H9 (cell line): ENCODE measurements at regions not wholly inside any gene's neighbourhood (a gene's known extent, or its start where the extent isn't known, plus 50 kb on each side); places are given as distances from the start of the nearest gene placed in this dataset.

Experiments used
- DNase-seq: peaks from one replicate; pipeline ENCODE4 v3.0.0-alpha.2; 2017
- H2AFZ ChIP-seq: one replicate; pipeline ENCODE4 v1.6.1; 2013; ENCODE audit warnings: mild to moderate bottlenecking, low read length, control low read depth, moderate library complexity
- H2AK5ac ChIP-seq: 2 replicates; pipeline ENCODE4 v1.6.1; 2013; ENCODE audit warnings: low read length, control low read depth, mixed read lengths; ENCODE audit not compliant: insufficient read length
- H2BK120ac ChIP-seq: one replicate; pipeline ENCODE4 v1.6.1; 2013; ENCODE audit warnings: low read depth, mild to moderate bottlenecking, low read length, control low read depth, inconsistent platforms; ENCODE audit not compliant: poor library complexity, severe bottlenecking
- H2BK12ac ChIP-seq: 2 replicates; pipeline ENCODE4 v1.6.1; 2013; ENCODE audit warnings: low read length, control low read depth, mixed read lengths, low read depth; ENCODE audit not compliant: insufficient read length
- H2BK15ac ChIP-seq: 2 replicates; pipeline ENCODE4 v1.6.1; 2013; ENCODE audit warnings: low read depth, low read length, control low read depth
- H2BK20ac ChIP-seq: one replicate; pipeline ENCODE4 v1.6.1; 2013; ENCODE audit warnings: low read depth, mild to moderate bottlenecking, low read length, control low read depth, inconsistent platforms; ENCODE audit not compliant: poor library complexity, severe bottlenecking
- H2BK5ac ChIP-seq: 2 replicates; pipeline ENCODE4 v1.6.1; 2013; ENCODE audit warnings: low read length, control low read depth, mixed read lengths; ENCODE audit not compliant: insufficient read length
- H3K14ac ChIP-seq: 2 replicates; pipeline ENCODE4 v1.6.1; 2013; ENCODE audit warnings: low read length, control low read depth; ENCODE audit not compliant: insufficient read depth
- H3K18ac ChIP-seq: 2 replicates; pipeline ENCODE4 v1.6.1; 2013; ENCODE audit warnings: low read depth, mild to moderate bottlenecking, mixed read lengths, low read length, control low read depth; ENCODE audit not compliant: insufficient read length
- H3K23ac ChIP-seq: 2 replicates; pipeline ENCODE4 v1.6.1; 2013; ENCODE audit warnings: low read length, control low read depth, mixed read lengths, low read depth; ENCODE audit not compliant: insufficient read length
- H3K23me2 ChIP-seq: 2 replicates; pipeline ENCODE4 v1.6.1; 2013; ENCODE audit warnings: low read depth, mild to moderate bottlenecking, mixed read lengths, low read length, control low read depth; ENCODE audit not compliant: insufficient read length, poor library complexity, severe bottlenecking
- H3K27ac ChIP-seq: 2 replicates; pipeline ENCODE4 v1.5.1; 2013; ENCODE audit warnings: low read length, control low read depth, mixed read lengths, low read depth; ENCODE audit not compliant: insufficient read length
- H3K27me3 ChIP-seq: 2 replicates; pipeline ENCODE4 v1.6.1; 2013; ENCODE audit warnings: low read length, control low read depth, inconsistent platforms; ENCODE audit not compliant: insufficient read depth
- H3K4ac ChIP-seq: 2 replicates; pipeline ENCODE4 v1.6.1; 2013; ENCODE audit warnings: low read depth, mild to moderate bottlenecking, control low read depth, inconsistent platforms, low read length, moderate library complexity
- H3K4me1 ChIP-seq: 2 replicates; pipeline ENCODE4 v1.6.1; 2013; ENCODE audit warnings: low read length, control low read depth, inconsistent platforms; ENCODE audit not compliant: insufficient read depth
- H3K4me2 ChIP-seq: 2 replicates; pipeline ENCODE4 v1.6.1; 2013; ENCODE audit warnings: low read length, control low read depth, mixed read lengths; ENCODE audit not compliant: insufficient read length, insufficient read depth
- H3K56ac ChIP-seq: 2 replicates; pipeline ENCODE4 v1.6.1; 2013; ENCODE audit warnings: low read depth, mild to moderate bottlenecking, mixed read lengths, low read length, control low read depth; ENCODE audit not compliant: insufficient read length
- H3K79me1 ChIP-seq: 2 replicates; pipeline ENCODE4 v1.6.1; 2013; ENCODE audit warnings: low read depth, mild to moderate bottlenecking, moderate library complexity, low read length, control low read depth, inconsistent platforms; ENCODE audit not compliant: insufficient read depth, poor library complexity, severe bottlenecking
- H3K79me2 ChIP-seq: 2 replicates; pipeline ENCODE4 v1.6.1; 2013; ENCODE audit warnings: low read length, control low read depth, inconsistent platforms; ENCODE audit not compliant: insufficient read depth
- H3K9ac ChIP-seq: 2 replicates; pipeline ENCODE4 v1.6.1; 2013; ENCODE audit warnings: low read length, control low read depth, mixed read lengths; ENCODE audit not compliant: insufficient read length; ENCODE audit errors: extremely low read depth
- H3K9me3 ChIP-seq: one replicate; pipeline ENCODE4 v1.6.1; 2013; ENCODE audit warnings: low read depth, low read length, inconsistent platforms; ENCODE audit not compliant: control insufficient read depth
- H3T11ph ChIP-seq: one replicate; pipeline ENCODE4 v1.6.1; 2013; ENCODE audit warnings: mild to moderate bottlenecking, low read length, control low read depth, inconsistent platforms
- H4K20me1 ChIP-seq: one replicate; pipeline ENCODE4 v1.6.1; 2013; ENCODE audit not compliant: control insufficient read depth, insufficient read length, insufficient read depth
- H4K5ac ChIP-seq: 2 replicates; pipeline ENCODE4 v1.6.1; 2013; ENCODE audit warnings: low read depth, mild to moderate bottlenecking, mixed read lengths, low read length, control low read depth; ENCODE audit not compliant: insufficient read length
- H4K8ac ChIP-seq: replicated peaks from 2 replicates; pipeline ENCODE4 v1.6.1; 2013; ENCODE audit warnings: low read length, control low read depth, mixed read lengths, low read depth; ENCODE audit not compliant: insufficient read length
- H4K91ac ChIP-seq: 2 replicates; pipeline ENCODE4 v1.6.1; 2013; ENCODE audit warnings: low read depth, mild to moderate bottlenecking, moderate library complexity, mixed read lengths, low read length, control low read depth; ENCODE audit not compliant: insufficient read length
- H3K27ac Mint-ChIP-seq, 3 experiments: 2 replicates in 2 of 3; 3 replicates in 1 of 3; pipeline ENCODE4 v1.8.0; 2020 to 2021; ENCODE audit warnings: mixed read lengths in 3 of 3, mild to moderate bottlenecking in 1 of 3, moderate library complexity in 1 of 3
- H3K27me3 Mint-ChIP-seq: 2 replicates; pipeline ENCODE4 v1.8.0; 2021; ENCODE audit warnings: low read depth, mild to moderate bottlenecking, moderate library complexity, mixed read lengths
- H3K36me3 Mint-ChIP-seq, 3 experiments: 2 replicates in 2 of 3; 3 replicates in 1 of 3; pipeline ENCODE4 v1.8.0; 2020 to 2021; ENCODE audit warnings: low read depth in 3 of 3, mixed read lengths in 3 of 3; ENCODE audit not compliant: insufficient read depth in 1 of 3
- H3K4me1 Mint-ChIP-seq, 2 experiments: 2 replicates each; pipeline ENCODE4 v1.8.0; 2020; ENCODE audit warnings: mixed read lengths in 2 of 2
- H3K4me3 Mint-ChIP-seq, 2 experiments: 2 replicates in 1 of 2; 3 replicates in 1 of 2; pipeline ENCODE4 v1.8.0; 2020 to 2021; ENCODE audit warnings: mild to moderate bottlenecking in 2 of 2, mixed read lengths in 2 of 2, moderate library complexity in 1 of 2
- H3K9me3 Mint-ChIP-seq, 2 experiments: 2 replicates in 1 of 2; 3 replicates in 1 of 2; pipeline ENCODE4 v1.8.0; 2020; ENCODE audit warnings: mild to moderate bottlenecking in 2 of 2, mixed read lengths in 2 of 2, moderate library complexity in 1 of 2
- WGBS: extraction: QIAGEN DNeasy Blood & Tissue Kit; methylation state at CpG from one replicate; pipeline ENCODE4 v1.1.7; 2013; ENCODE audit warnings: missing lambda C conversion rate, low lambda C conversion rate, mixed read lengths; ENCODE audit not compliant: insufficient read length; ENCODE audit errors: extremely low coverage; 5-methylcytosine and 5-hydroxymethylcytosine counted together
- TF ChIP-seq, protein P1 (sequence below): fragments of 200-600 bp; sonication (generic); conservative IDR thresholded peaks from 3 replicates; pipeline ENCODE4 v1.8.0; 2021; ENCODE audit warnings: antibody characterized with exemption, mild to moderate bottlenecking

DNA sequence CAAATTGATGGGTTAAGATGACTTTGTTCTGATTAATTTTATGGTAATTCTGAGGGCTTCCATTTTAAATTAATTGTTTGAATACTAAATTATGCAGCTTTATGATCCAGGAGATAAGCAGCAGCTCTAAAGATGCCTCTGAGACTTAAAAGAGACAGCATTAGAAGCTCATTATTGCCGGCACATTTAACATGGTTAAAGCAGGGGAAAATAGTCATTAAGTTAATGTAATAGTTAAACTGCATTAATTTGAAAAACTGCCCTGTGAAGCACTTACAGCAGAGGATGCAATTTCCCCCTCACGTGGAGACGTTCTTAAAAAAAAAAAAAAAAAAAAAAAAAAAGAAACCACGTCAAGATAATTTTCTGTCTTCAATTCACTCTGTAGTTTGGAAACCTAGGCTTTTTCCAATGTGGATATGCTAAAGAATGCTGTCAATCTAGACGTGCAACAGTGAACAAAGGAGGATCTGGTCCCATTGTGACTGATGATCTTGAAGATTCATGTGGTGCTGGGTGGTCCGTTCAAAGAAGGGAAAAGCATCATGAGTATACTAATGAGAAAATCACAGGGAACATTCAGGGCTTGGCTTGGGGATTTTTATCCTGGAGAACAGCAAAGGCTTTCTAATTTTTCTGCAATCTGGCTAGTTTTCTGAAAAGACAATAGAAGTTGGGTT, 440.6 kb upstream of the HS3ST1 start:
- Mint-ChIP-seq H3K27me3 (no peaks in the 10 kb centered on the region), H3K36me3 (no peaks in the 10 kb centered on the region), H3K4me3 (no peak overlapping the region), H3K4me1 (no peaks in the 10 kb centered on the region; a peak in 1 of 4 replicates), H3K27ac (no peak overlapping the region), H3K9me3 (no peaks in the 10 kb centered on the region; a peak in 2 of 5 replicates)
- Histone ChIP-seq H2AK5ac (no peak overlapping the region), H4K8ac (no peak overlapping the region), H3K4me2 (no peak overlapping the region), H2BK120ac (no peak overlapping the region), H3T11ph (no peak overlapping the region), H3K27me3 (no peaks in the 10 kb centered on the region), H2BK12ac (no peak overlapping the region), H3K4me1 (no peaks in the 10 kb centered on the region), H4K91ac (no peak overlapping the region), H3K79me1 (no peaks in the 10 kb centered on the region), H2BK5ac (no peak overlapping the region), H3K23ac (no peak overlapping the region), H2AFZ (no peak overlapping the region), H2BK20ac (no peak overlapping the region), H3K9me3 (no peaks in the 10 kb centered on the region), H4K20me1 (no peaks in the 10 kb centered on the region), H2BK15ac (no peak overlapping the region), H3K27ac (no peak overlapping the region), H4K5ac (no peak overlapping the region), H3K56ac (no peak overlapping the region), H3K4ac (no peak overlapping the region), H3K9ac (no peak overlapping the region), H3K79me2 (no peaks in the 10 kb centered on the region), H3K18ac (no peak overlapping the region), H3K14ac (no peak overlapping the region), H3K23me2 (no peaks in the 10 kb centered on the region)
- TF ChIP-seq, protein P1, sequence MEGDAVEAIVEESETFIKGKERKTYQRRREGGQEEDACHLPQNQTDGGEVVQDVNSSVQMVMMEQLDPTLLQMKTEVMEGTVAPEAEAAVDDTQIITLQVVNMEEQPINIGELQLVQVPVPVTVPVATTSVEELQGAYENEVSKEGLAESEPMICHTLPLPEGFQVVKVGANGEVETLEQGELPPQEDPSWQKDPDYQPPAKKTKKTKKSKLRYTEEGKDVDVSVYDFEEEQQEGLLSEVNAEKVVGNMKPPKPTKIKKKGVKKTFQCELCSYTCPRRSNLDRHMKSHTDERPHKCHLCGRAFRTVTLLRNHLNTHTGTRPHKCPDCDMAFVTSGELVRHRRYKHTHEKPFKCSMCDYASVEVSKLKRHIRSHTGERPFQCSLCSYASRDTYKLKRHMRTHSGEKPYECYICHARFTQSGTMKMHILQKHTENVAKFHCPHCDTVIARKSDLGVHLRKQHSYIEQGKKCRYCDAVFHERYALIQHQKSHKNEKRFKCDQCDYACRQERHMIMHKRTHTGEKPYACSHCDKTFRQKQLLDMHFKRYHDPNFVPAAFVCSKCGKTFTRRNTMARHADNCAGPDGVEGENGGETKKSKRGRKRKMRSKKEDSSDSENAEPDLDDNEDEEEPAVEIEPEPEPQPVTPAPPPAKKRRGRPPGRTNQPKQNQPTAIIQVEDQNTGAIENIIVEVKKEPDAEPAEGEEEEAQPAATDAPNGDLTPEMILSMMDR: no peak
- no peak for DNase-seq
- WGBS: no CpG with 5 or more reads among the region's 6 CpGs
